ENCODE measurements at regions not wholly inside any gene's neighbourhood (a gene's known extent, or its start where the extent isn't known, plus 50 kb on each side); places are given as distances from the start of the nearest gene placed in this dataset.

GRCh38 chr20:52895701-52896100, 76.5 kb upstream of the TSHZ2 start:
- TF ChIP-seq FOXM1 (IDR thresholded peaks at IDR 0.05; ENCODE audit: borderline replicate concordance, low read depth) (no peak), REST (IDR thresholded peaks at IDR 0.05; ENCODE audit: low read depth) (no peak)
